ENCODE measurements at regions not wholly inside any gene's neighbourhood (a gene's known extent, or its start where the extent isn't known, plus 50 kb on each side); places are given as distances from the start of the nearest gene placed in this dataset.

DNA sequence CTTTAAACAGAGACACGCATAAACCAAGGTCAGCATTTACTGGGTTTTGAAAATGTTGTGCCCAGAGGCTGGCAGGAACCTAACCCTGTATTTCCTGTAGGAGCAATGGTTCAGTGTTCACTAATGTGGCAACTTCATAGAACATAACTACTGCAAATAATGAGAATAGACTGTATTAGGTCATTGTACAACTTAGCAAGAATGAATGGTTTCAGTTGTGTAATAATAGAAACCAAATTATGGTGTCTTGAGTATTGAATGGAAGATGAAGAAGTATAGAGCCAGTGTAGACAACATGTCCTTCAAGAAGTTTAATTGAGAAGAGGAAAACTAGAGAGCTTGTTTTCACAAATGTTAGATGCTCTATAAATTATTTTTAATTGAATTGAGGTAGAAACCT lies 172.5 kb downstream of the BUB3 start:
- Histone ChIP-seq H3K4me2 (ENCODE audit: insufficient read depth in 1 of 2, low read depth in 2 of 2, low read length in 2 of 2) (no peak overlapping the region), H4K8ac (ENCODE audit: extremely low read depth, insufficient read depth, low read length) (no peak overlapping the region), H3K14ac (ENCODE audit: insufficient read length) (no peak overlapping the region), H4K91ac (replicated peaks; ENCODE audit: insufficient read length, low read length) (no peak overlapping the region), H4K5ac (ENCODE audit: insufficient read length, low read depth, low read length) (no peak overlapping the region), H3K4me1 (replicated peaks in 1 of 4; ENCODE audit: control insufficient read depth in 3 of 4, insufficient read depth in 4 of 4, low read length in 3 of 4) (no peaks in the 10 kb centered on the region), H3K79me2 (ENCODE audit: control insufficient read depth in 1 of 2, insufficient read depth in 2 of 2, low read length in 2 of 2) (no peaks in the 10 kb centered on the region), H2AFZ (ENCODE audit: low read length) (no peak overlapping the region), H3K9me3 (ENCODE audit: insufficient read depth in 2 of 2, low read depth in 1 of 2, low read length in 1 of 2) (no peaks in the 10 kb centered on the region; a peak in 2 of 4 replicates), H2BK5ac (ENCODE audit: low read depth, low read length) (no peak overlapping the region), H3K27me3 (replicated peaks in 1 of 4; ENCODE audit: control insufficient read depth in 3 of 4, extremely low read depth in 1 of 4, insufficient read depth in 3 of 4, low read length in 3 of 4) (no peaks in the 10 kb centered on the region), H2AK5ac (ENCODE audit: low read depth, low read length) (no peak overlapping the region), H4K20me1 (replicated peaks in 1 of 2; ENCODE audit: control insufficient read depth in 1 of 2, insufficient read depth in 2 of 2, low read length in 2 of 2) (no peaks in the 10 kb centered on the region), H3K36me3 (ENCODE audit: control insufficient read depth in 2 of 4, insufficient read depth in 4 of 4, low read length in 3 of 4) (no peaks in the 10 kb centered on the region), H3K27ac (ENCODE audit: low read depth, low read length) (no peak overlapping the region), H3K56ac (replicated peaks; ENCODE audit: insufficient read length, low read depth, low read length) (no peak overlapping the region), H2BK15ac (ENCODE audit: low read length) (no peak overlapping the region), H3K79me1 (ENCODE audit: low read depth, low read length) (no peaks in the 10 kb centered on the region), H3K23ac (ENCODE audit: insufficient read length) (no peak overlapping the region), H2BK20ac (ENCODE audit: low read length) (no peak overlapping the region), H2BK120ac (replicated peaks; ENCODE audit: low read depth, low read length) (no peak overlapping the region), H3K4me3 (ENCODE audit: extremely low read depth in 1 of 4, insufficient read depth in 2 of 4, low read depth in 3 of 4, low read length in 4 of 4) (no peak overlapping the region), H3K9ac (replicated peaks in 1 of 4; ENCODE audit: extremely low read depth in 1 of 4, low read depth in 3 of 4, low read length in 3 of 4) (no peak overlapping the region), H3K23me2 (ENCODE audit: low read depth, low read length) (no peaks in the 10 kb centered on the region), H3K4ac (replicated peaks; ENCODE audit: insufficient read length, low read depth, low read length) (no peak overlapping the region), H2BK12ac (ENCODE audit: low read depth, low read length) (no peak overlapping the region), H3K18ac (ENCODE audit: extremely low read depth, low read length) (no peak overlapping the region)
- POLR2A ChIA-PET (ENCODE audit: partially characterized antibody), result no interaction called here
- no peak for DNase-seq (ENCODE audit: low read depth in 1 of 2, low spot score in 2 of 2)
- TF ChIP-seq JUND (IDR thresholded peaks at IDR 0.05; ENCODE audit: low read length) (no peak), GABPA (IDR thresholded peaks at IDR 0.05; ENCODE audit: borderline replicate concordance, insufficient read depth, low read length) (no peak), KDM4A (IDR thresholded peaks at IDR 0.05; ENCODE audit: low read depth, low read length, severe bottlenecking) (no peak), CREB1 (IDR thresholded peaks at IDR 0.05) (no peak), SIN3A (conservative IDR thresholded peaks at IDR 0.05 in 1 of 2, IDR thresholded peaks at IDR 0.05 in 1 of 2; ENCODE audit: low read depth in 1 of 2, low read length in 2 of 2) (no peak)
- WGBS, 2 experiments (ENCODE audit: extremely low coverage in 1 of 2, insufficient coverage in 1 of 2, insufficient read length in 1 of 2, insufficient replicate concordance in 2 of 2, low coverage in 1 of 2, low lambda C conversion rate in 2 of 2, missing lambda C conversion rate in 1 of 2), result 85% methylated on average over 1 of the region's 1 CpG; no CpG with 5 or more reads in 1 of the 2 experiments
- FAIRE-seq, result no peak
- CTCF ChIA-PET (ENCODE audit: partially characterized antibody), result no interaction called here

Data from H1 (cell line).